ENCODE measurements at regions not wholly inside any gene's neighbourhood (a gene's known extent, or its start where the extent isn't known, plus 50 kb on each side); places are given as distances from the start of the nearest gene placed in this dataset.

DNA sequence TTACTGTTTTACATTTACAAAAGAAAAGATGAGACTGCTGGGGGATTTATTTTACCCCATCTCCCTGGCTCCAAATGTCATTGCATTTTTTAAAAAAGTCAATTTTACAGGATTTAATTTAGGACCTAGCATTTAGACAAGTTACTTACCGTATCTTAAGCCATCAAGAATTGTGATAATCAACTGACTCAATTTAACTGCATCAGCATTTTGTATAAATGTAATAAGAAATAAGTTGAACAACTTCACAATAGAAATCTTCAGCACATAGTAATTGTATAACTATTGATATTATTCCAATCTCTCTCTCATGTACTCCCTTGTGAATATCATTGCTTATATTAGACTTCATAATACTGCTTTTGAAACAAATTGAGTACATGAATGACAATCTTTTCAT, 907.5 kb upstream of the SLC10A2 start:
- TF ChIP-seq, protein P1, sequence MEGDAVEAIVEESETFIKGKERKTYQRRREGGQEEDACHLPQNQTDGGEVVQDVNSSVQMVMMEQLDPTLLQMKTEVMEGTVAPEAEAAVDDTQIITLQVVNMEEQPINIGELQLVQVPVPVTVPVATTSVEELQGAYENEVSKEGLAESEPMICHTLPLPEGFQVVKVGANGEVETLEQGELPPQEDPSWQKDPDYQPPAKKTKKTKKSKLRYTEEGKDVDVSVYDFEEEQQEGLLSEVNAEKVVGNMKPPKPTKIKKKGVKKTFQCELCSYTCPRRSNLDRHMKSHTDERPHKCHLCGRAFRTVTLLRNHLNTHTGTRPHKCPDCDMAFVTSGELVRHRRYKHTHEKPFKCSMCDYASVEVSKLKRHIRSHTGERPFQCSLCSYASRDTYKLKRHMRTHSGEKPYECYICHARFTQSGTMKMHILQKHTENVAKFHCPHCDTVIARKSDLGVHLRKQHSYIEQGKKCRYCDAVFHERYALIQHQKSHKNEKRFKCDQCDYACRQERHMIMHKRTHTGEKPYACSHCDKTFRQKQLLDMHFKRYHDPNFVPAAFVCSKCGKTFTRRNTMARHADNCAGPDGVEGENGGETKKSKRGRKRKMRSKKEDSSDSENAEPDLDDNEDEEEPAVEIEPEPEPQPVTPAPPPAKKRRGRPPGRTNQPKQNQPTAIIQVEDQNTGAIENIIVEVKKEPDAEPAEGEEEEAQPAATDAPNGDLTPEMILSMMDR (IDR thresholded peaks at IDR 0.05; ENCODE audit: borderline replicate concordance, extremely low read depth, low read length, poor library complexity, severe bottlenecking) = no peak
- no peak for TF ChIP-seq EZH2 (IDR thresholded peaks at IDR 0.05; ENCODE audit: borderline replicate concordance, low read depth, low read length, severe bottlenecking)
